ENCODE measurements at regions not wholly inside any gene's neighbourhood (a gene's known extent, or its start where the extent isn't known, plus 50 kb on each side); places are given as distances from the start of the nearest gene placed in this dataset.

- TF ChIP-seq POLR2A (IDR thresholded peaks at IDR 0.05; ENCODE audit: low read depth, low read length) = no peak
- no peak for TF ChIP-seq POLR2AphosphoS5 (IDR thresholded peaks at IDR 0.05; ENCODE audit: low read depth, low read length)
- TF ChIP-seq SPI1 (IDR thresholded peaks at IDR 0.05; ENCODE audit: low read depth, low read length) = no peak
- TF ChIP-seq TAF1 (IDR thresholded peaks at IDR 0.05; ENCODE audit: low read depth, low read length) = no peak
- no peak for TF ChIP-seq POU2F2 (IDR thresholded peaks at IDR 0.05; ENCODE audit: low read depth, low read length)
Measured at GRCh38 chr5:152226191-152226590, 178.9 kb downstream of the NMUR2 start.
